Kidney tubule cell (primary cell): ENCODE measurements at regions not wholly inside any gene's neighbourhood (a gene's known extent, or its start where the extent isn't known, plus 50 kb on each side); places are given as distances from the start of the nearest gene placed in this dataset.
"Not testable (repeated sequence)": the region's sequence is repeated elsewhere in the genome, so short reads cannot be mapped to it uniquely, and the experiment has no call there.

Experiments used
- DNase-seq: peaks from one replicate; pipeline ENCODE4 v3.0.0-alpha.2; 2018; ENCODE audit warnings: low spot score

GRCh38 chr11:134944131-134944530, 532.1 kb upstream of the B3GAT1 start:
- no peak for DNase-seq

- DNase-seq = no peak
These were observed 531.5 kb upstream of the B3GAT1 start for GRCh38 chr11:134943544-134943943.

- no peak for DNase-seq
These were observed 530.6 kb upstream of the B3GAT1 start for GRCh38 chr11:134942681-134943080.

- DNase-seq = not testable (repeated sequence)
These were observed 530.0 kb upstream of the B3GAT1 start for GRCh38 chr11:134941936-134942600.

- DNase-seq = no peak
These were observed 529.3 kb upstream of the B3GAT1 start for GRCh38 chr11:134941326-134941725.

GRCh38 chr11:134940441-134941126, 528.5 kb upstream of the B3GAT1 start:
- DNase-seq = no peak

GRCh38 chr11:134939905-134940304, 527.9 kb upstream of the B3GAT1 start:
- DNase-seq = no peak

- DNase-seq = no peak
These were observed 527.0 kb upstream of the B3GAT1 start for GRCh38 chr11:134939031-134939430.

GRCh38 chr11:134938212-134938611, 526.2 kb upstream of the B3GAT1 start:
- no peak for DNase-seq

GRCh38 chr11:134937193-134937592, 525.2 kb upstream of the B3GAT1 start:
- not testable (repeated sequence) for DNase-seq

GRCh38 chr11:134932761-134933160, 520.7 kb upstream of the B3GAT1 start:
- DNase-seq = no peak

- DNase-seq = no peak
These were observed 513.4 kb upstream of the B3GAT1 start for GRCh38 chr11:134925432-134925831.

- no peak for DNase-seq
These were observed 511.4 kb upstream of the B3GAT1 start for GRCh38 chr11:134923441-134923840.

- no peak for DNase-seq
These were observed 509.9 kb upstream of the B3GAT1 start for GRCh38 chr11:134921938-134922337.

GRCh38 chr11:134920851-134921608, 509.0 kb upstream of the B3GAT1 start:
- DNase-seq = no peak

GRCh38 chr11:134916421-134917213, 504.6 kb upstream of the B3GAT1 start:
- no peak for DNase-seq

GRCh38 chr11:134915881-134916280, 503.8 kb upstream of the B3GAT1 start:
- DNase-seq = no peak

- DNase-seq = no peak
These were observed 503.2 kb upstream of the B3GAT1 start for GRCh38 chr11:134915212-134915611.

- no peak for DNase-seq
These were observed 502.1 kb upstream of the B3GAT1 start for GRCh38 chr11:134913999-134914590.

- DNase-seq = no peak
These were observed 501.3 kb upstream of the B3GAT1 start for GRCh38 chr11:134913391-134913790.

GRCh38 chr11:134911514-134912180, 499.6 kb upstream of the B3GAT1 start:
- no peak for DNase-seq
